ENCODE measurements at regions not wholly inside any gene's neighbourhood (a gene's known extent, or its start where the extent isn't known, plus 50 kb on each side); places are given as distances from the start of the nearest gene placed in this dataset.

DNA sequence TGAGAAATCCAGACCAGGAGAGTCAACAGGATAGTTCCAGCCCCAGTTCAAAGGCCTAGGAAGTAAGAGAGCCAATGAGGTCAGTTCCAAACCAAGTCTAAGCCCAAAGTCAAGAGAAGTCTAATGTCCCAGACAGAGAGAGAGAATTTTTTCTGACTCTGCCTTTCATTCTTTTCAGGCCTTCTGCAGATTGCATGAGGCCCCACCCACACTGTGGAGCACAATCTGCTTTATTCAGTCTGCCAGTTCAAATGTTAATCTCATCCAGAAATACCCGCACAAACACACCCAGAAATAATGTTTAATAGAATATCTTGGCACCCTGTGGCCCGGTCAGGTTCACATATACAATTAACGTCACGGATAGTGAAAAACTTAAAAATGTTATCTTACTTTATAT, 962.4 kb upstream of the SOX9 start:
- DNase-seq (ENCODE audit: low read depth), result no peak

DNA sequence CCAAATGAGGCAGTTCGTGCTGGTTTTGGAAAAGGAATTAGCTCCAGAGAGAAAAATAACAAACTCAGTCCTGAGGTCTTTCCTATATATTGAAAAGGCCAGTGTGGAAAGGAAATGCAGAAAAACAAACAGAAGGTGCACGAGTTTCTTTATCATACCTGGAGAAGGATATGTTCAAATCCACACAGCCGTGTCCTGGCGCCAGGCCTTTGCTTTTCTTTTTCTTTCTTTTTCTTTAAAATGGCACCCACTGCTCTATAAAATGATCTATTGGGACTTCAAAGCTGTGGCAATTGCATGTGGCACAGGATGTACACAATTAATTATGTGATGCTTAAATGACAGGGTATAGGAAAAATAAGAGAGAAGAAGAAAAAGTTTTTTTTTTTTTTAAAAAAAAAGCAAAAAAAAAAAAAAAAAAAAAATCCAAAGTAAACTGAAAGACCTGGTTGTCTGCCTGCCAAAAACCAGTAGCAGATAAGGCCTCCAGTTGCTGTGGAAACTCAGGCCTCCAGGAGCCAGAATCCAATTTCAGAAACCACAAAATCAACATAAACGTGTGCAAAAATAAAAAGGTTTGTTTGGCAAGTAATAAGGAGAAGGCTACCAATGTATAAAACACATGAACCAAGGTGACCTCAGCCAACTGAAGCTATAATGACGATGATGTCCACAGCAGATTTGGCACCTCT, 957.6 kb upstream of the SOX9 start:
- no peak for DNase-seq (ENCODE audit: low read depth)

DNA sequence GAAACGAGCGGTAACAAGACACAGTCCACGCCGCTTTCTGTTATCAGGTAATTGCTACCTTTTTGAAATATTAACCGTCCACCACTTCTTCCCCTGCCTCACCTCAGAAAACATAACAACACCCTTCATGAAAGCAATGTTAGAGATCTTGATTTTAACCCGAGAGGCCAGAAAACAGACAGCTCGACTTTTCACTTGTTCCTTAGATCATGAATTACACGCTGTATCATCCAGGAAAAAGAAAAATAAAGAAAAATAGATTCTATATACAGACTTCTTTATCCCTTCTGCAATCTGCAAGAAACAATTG, 957.1 kb upstream of the SOX9 start:
- no peak for DNase-seq (ENCODE audit: low read depth)

DNA sequence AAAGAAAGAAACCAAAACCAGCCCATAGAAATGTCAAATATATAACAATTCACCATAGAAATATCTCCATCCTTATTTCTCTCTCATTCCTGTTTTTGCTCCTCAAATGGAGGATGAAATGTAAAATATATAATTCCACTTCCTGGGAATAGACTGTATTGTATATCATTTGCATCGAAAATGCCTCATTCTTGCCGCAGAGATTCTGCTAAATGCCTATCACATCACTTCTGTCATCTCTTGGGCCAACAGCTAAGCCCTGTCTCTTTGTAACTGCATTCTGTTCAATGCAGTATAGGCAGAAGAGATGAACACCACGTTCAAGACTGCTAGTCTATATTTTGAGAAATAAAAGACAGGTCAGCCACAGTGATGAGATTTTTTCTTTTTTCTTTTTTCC, 956.3 kb upstream of the SOX9 start:
- no peak for DNase-seq (ENCODE audit: low read depth)

DNA sequence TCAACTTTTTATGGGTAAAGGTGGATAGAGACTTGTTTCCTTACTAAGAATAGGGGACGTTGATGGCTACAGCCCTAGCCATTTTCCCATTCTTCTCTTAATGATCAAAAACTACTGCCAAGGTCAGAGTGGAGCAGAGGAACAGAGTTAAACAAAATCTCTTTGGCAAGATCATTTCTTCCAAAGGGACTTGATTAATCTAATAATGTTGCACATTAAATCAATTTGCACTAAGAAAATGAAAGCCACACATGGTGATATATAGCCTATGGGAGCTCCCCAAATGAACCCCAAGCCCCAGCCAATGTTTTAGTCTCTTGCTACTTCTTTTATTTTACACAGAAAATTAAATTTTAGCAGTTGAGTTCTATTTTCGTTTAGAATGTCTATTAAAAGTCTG, 954.5 kb upstream of the SOX9 start:
- DNase-seq (ENCODE audit: low read depth), result no peak

DNA sequence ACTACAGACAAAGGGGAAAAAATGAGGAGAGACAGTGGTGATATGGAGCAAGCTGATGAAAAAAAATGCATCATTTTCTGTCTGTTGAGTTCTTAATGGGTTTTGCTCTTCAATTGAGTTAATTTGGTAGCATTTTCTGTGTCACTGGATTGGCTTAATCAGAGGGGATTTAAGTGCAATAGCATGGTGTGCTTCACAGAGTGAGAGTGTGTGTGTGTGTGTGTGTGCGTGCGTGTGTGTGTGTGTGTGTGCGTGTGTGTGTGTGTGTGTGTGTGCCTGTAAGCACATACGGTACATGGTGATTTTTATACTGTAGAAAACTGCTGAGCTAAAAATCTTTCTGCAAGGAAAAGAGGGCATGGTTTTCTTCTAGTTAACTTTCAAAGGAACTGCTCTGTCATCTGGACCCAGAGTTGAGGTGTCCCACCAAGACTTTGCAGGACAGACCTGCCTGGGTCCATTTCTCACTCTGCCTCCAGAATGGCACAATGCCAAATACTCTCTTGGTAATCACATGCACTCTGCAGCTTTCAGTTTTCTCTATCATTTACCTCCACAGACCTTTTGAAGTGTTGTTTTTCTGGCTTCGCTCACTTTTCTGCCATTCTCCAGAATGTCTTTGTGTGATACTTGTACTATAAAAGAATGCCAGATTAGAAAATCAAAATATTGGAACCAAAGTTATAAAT, 952.6 kb upstream of the SOX9 start:
- DNase-seq (ENCODE audit: low read depth), result no peak

DNA sequence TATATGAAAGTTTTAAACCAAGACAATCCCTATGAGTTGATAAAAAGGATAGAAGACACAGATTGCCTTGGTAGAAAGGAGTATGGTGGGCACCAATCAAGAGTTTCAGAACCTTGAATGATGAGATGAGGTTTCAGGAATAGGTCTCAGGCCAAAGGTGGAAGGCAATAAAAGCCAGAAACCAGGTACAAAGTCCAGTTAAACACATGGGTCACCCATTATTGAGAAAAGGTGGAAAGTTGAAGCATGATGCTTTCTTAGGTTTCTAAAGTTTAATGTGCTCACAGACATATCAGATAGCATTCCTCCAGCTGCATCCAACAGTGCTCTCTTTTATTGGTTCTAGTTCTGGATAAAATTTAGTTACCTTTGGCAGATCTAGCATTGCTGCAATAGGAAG, 950.8 kb upstream of the SOX9 start:
- DNase-seq (ENCODE audit: low read depth), result no peak

DNA sequence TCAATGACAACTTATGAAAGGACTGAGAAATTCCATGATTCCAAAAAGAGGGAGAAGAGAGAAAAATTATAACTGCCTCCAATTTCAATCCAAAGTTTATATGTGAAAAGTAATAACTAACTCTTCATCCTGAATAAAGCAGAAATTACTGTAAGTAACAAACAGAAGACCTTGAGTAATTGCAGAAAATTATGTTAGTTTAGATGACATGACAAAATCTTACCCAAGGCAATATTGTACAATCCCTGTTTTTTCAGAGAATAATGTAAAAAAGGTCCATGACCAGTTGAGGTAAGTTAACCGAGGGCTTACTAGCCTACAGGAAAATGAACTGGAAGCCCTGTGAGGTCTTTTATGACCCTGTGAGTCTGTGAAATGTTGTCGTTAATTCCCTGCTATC, 949.5 kb upstream of the SOX9 start:
- DNase-seq (ENCODE audit: low read depth), result no peak

DNA sequence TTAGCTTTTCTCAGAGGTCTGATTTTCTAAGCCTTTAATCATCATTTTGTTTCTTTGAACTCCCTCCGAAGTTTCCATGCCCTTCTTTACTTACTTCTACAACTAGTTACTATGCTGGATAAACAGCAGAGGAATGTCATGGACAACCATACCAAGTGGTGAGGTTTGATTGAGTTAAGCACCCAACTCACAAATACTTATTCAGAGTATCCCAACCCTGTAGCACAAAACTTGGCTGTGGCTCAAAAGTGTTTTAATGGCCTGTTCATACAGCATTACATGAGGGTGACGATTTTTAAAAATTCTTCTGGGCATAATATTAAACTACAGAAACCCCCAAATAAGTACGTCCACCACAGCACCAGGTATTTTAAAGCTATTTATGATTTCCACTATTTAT, 946.8 kb upstream of the SOX9 start:
- DNase-seq (ENCODE audit: low read depth), result no peak

DNA sequence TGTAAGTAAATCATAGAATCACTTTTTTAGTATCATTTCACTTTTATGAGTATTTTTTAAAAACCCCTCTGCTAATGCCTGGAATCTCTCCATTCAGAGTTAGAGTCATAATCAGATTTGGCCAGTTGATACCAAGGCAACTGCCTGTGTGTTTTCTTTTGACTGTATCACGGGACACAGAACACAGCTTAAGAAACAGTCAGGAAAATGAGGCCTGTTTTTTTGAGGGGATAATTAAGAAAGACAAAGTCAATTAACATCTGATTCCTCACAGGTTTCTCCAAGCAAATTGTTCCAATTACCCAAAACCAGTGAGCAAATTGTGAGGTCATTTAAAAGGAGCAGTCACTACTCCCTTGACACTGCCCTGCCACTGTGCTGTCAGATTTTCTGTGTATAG, 944.5 kb upstream of the SOX9 start:
- DNase-seq (ENCODE audit: low read depth), result no peak

DNA sequence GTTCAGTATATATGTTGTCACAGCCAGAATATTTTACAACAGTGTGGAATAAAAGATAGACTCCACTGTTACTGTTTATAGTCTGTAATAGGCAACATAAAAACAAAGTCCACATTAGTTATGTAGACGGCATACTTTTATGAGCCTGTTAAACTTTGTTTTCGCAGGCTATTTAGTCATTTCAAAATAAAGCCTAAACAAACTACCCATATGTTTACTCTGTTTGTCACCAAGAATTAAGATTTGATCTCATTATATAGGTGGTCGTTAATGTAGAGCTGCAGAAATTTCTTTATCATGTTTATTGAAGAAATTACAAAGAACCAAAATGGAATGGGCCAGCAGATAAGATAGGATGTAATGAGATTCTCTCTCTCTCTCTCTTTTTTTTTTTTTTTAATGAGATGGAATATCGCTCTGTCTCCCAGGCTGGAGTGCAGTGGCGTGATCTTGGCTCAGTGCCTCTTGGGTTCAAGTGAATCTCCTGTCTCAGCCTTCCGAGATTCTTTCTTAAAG, 943.8 kb upstream of the SOX9 start:
- no peak for DNase-seq (ENCODE audit: low read depth)

DNA sequence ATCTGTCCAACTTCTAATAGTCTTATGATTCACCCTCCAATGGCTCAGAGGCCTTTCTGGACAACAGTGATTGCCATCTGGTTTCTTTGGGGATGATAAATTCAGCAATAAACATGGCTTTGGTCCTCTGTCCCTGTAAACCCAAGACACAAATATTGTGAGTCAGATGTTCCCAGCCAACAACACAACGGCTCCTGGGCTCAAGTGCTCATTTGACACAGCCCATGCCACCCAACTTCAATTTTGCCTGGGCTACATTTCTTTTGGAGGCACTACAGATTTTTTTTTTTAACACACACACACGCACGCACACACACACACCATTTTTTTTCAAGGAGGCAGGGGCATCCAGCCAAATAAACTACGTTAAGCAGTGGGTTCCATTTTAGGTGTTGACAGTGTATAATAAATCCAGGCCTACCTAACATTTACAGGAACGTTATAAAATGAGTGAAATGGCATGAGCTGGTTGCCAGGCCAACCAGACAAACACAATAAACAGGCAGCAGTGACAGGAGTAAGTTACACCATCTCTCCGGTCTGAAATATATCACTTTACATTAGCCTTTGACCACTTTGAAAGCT, 939.9 kb upstream of the SOX9 start:
- no peak for DNase-seq (ENCODE audit: low read depth)

DNA sequence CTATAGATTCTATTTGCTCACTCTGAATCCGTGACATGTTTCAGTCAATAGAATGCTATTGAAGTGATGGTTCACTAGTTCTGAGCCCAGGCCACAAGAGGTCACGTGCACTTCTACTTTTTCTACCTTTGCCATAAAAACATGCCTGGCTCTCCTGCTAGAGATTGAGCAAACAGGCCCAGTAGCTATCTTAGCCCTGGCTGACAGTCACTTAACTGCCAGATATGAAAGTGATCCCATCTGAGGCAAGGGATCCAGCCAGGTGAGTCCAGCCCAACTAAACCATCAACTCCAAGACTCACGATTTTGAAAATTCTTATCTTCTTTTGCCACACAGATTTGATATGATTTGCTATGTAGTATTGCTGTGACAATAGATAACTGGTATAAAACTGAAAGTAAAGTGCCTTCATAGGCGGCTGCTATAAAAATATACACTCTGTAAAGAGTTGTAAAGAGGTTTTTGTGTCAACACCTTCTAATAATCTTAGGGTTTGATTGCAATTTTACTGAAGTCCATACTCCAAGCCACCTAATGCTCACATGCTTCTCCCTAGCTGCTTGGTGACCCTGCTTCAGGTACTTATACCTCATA, 937.7 kb upstream of the SOX9 start:
- no peak for DNase-seq (ENCODE audit: low read depth)

DNA sequence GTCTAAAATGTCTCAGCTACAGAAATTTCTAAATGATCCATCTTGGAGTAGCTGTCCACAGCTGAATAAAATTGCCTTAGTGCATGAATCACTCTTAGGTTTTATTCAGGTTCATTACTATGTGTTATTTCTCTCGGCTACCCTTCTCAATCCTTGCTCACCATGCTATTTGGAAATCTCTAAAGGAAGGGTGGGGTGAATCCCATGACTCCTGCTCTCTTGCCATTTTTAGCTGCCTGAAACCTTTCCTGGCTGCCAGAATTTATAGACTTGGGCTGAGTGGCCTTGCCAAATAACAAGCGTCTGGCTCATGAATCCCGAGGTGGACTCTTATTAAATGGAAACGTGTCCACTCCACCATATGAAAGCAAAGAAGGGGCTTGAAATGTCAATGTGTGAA, 936.1 kb upstream of the SOX9 start:
- DNase-seq (ENCODE audit: low read depth), result no peak

DNA sequence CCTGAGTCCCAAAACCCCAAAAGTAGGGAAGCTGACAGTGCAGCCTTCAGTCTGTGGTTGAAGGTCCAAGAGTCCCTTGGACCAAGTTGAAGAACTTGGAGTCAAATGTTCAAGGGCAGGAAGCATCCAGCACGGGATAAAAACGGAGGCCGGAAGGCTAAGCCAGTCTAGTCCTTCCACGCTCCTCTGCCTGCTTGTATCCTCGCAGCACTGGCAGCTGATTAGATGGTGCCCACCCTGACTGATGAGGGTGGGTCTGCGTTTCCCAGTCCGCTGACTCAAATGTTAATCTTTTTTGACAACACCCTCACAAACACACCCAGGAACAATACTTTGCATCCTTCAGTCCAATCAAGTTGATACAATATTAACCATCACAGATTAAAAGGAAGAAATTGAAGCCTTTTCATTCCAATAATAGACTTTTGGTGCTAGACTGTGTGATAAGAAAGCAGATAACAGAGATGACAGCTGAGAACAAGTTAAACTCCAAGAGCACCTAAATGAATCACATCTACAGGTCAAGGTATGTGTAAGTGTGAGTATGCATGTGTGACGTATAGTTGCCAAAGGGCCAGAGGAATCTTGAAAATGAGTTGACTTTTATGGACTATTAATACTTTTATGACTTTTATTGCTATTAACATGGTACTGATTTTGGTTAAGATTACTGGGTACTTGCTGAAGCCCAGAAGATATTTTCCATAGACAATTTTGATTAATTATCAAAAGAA, 933.5 kb upstream of the SOX9 start:
- no peak for DNase-seq (ENCODE audit: low read depth)

DNA sequence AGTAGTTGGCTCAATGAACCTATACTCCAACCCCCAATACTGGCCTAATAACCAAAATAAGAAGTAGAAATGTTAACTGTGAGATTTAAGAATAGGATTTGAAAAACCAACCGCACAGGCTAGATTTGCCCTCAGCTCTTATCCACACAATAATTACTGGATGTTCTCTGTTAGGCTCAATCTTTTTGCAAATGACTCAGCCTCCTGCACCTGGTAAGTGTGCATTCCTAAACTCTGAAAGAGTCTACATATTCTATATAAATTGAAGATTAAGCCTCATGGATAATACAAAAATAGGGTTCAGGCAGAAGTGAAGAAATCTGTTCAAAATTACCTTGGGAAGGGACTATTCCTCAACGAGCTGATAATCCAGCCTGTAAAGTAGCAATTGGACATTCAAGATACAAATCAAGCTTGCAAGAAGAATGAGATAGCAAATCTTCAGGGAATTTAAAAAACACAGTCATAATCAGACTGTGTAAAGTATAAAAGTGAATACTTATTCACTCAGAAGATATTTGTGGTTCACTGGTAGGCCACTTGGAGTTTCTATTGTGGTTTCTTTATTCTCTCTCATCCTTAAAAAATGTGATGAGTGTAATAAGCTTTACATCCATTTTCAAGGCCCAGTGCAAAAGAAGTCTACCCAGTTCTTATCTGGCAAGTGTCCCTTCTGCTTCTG, 931.9 kb upstream of the SOX9 start:
- DNase-seq (ENCODE audit: low read depth), result no peak

DNA sequence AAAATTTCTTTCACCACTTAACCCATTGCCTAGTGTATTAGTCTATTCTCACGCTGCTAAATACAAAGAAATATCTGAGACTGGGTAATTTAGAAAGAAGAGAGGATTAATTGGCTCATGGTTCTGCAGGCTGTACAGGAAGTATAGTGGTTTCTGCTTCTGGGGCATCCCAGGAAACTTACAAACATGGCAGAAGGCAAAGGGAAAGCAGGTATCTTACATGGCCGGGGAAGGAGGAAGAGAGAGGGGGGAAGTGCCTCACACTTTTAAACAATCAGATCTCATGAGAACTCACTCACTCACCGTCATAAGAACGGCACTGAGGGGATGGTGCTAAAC, 931.4 kb upstream of the SOX9 start:
- DNase-seq (ENCODE audit: low read depth), result no peak

DNA sequence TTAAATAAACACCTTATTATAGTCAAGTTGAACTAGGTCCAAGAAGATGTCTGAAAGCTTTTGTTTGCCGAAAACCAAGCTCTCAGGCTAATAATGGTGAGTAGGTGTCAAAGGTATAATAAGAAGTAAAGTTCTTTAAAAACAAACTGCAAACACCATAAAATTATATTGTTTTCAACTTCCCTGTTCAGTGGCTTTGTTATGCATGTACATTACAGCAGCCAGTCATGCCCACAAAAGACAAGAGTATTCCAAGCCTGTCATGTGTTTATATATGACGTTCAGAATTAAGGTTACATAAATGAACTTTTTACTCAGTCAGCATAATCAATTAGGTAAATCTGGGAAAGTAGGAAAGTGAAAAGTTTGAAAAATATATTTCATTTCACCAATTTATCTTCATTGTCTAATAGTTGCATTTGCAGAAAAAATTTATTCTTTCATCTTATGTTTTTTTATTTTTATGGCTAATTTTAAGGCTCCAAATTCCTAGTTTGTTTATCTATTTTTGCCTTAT, 928.7 kb upstream of the SOX9 start:
- no peak for DNase-seq (ENCODE audit: low read depth)

DNA sequence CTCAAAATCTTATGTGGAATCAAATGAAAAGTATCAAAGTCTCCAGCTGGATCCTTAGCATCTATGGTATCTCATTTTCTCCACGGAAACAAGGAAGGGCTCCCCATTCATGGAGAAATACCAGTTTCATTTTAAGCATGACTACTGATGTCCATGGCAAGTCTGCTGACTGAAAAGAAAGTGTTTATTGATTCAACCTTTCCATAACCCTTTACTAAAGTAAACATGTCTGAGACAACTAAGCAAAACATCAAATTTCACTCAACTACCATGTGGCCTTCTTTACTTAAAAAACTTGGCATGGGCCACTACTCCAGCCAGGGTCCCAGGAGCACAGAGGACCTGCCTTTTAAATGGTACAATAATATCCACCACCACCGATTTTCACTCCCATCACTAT, 928.0 kb upstream of the SOX9 start:
- DNase-seq (ENCODE audit: low read depth), result no peak

DNA sequence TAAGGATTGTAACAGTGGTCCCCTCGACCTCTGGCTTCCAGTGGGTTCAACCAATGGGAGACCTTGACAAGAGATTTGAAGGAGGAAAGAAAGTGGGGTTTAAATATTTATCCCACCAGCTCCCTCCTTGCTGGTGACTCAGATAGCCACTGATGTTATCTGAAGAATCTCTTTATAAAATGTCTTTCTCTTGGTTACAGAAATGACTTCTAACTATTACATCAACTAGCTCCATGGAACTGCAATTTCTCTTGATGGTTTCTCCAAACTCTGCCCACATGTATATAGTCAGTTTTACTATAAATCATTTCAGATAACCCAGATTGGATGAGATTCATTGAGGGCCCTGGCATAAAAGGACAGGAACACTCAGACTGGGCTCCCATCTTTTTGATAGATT, 920.2 kb upstream of the SOX9 start:
- no peak for DNase-seq (ENCODE audit: low read depth)

DNA sequence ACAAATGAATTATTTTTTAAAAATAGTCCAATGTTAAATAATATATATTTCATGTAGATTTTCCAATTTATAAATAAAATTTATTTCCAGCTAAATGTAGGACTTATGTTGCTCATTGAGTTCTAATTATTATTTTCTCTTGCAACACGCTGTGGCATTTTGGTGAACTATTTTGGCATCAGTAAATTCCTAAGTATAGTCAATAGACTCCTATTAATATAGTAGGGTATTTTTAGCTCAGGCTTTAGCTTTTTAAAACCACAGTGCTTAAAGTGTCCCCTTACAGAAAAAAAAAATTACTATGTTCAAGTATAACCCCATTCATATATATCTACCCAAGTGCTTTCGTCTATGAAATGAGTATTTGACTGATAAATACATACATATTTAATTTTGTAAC, 919.2 kb upstream of the SOX9 start:
- DNase-seq (ENCODE audit: low read depth), result no peak

DNA sequence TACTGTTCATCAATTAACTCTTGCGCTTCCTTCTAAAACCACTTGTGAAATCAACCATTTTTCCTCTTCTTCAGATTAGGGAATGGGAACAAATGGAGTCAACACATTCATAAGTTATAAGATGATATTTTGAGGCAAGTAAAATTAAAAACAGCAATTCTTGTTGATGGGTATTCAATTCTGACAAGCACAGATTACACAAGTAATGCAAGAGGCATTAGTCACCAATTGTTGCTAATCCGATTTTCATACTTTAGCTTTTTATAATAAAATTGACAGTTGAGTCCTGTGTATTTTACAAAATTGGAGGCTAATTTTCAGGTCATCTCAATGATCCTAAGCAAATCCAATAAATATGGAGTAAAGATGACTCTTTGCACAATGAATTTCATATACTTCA, 918.4 kb upstream of the SOX9 start:
- DNase-seq (ENCODE audit: low read depth), result no peak
